Activated CD4-positive, alpha-beta memory T cell treated with anti-CD3 and anti-CD28 coated beads, Interleukin-2, amount 10 ng/mL, durations not matched to agents 7 days and 5 days (primary cell): ENCODE measurements at regions not wholly inside any gene's neighbourhood (a gene's known extent, or its start where the extent isn't known, plus 50 kb on each side); places are given as distances from the start of the nearest gene placed in this dataset.

Experiments
- CTCF ChIA-PET: fragments of 350-600 bp; sonication (Branson Sonifier 250); formaldehyde crosslinking; loops from one replicate; lab custom pipeline; 2021; ENCODE audit warnings: antibody characterized with exemption, inconsistent platforms; lab: Charles Lee
- POLR2A ChIA-PET: fragments of 350-600 bp; sonication (Branson Sonifier 250); formaldehyde crosslinking; loops from one replicate; lab custom pipeline; 2021; ENCODE audit warnings: antibody characterized with exemption; lab: Charles Lee
- DNase-seq: peaks from one replicate; pipeline ENCODE4 v3.0.0-alpha.2; 2020
- H3K27ac Mint-ChIP-seq: one replicate; pipeline ENCODE4 v1.8.0; 2021; ENCODE audit warnings: mild to moderate bottlenecking, mixed read lengths
- H3K27me3 Mint-ChIP-seq: one replicate; pipeline ENCODE4 v1.8.0; 2021; ENCODE audit warnings: mixed read lengths
- H3K36me3 Mint-ChIP-seq: one replicate; pipeline ENCODE4 v1.8.0; 2021; ENCODE audit warnings: low read depth, mixed read lengths
- H3K4me1 Mint-ChIP-seq: one replicate; pipeline ENCODE4 v1.8.0; 2021; ENCODE audit warnings: mixed read lengths
- H3K4me3 Mint-ChIP-seq: one replicate; pipeline ENCODE4 v1.8.0; 2021; ENCODE audit warnings: mild to moderate bottlenecking, mixed read lengths
- H3K9me3 Mint-ChIP-seq: one replicate; pipeline ENCODE4 v1.8.0; 2021; ENCODE audit warnings: mixed read lengths

DNA sequence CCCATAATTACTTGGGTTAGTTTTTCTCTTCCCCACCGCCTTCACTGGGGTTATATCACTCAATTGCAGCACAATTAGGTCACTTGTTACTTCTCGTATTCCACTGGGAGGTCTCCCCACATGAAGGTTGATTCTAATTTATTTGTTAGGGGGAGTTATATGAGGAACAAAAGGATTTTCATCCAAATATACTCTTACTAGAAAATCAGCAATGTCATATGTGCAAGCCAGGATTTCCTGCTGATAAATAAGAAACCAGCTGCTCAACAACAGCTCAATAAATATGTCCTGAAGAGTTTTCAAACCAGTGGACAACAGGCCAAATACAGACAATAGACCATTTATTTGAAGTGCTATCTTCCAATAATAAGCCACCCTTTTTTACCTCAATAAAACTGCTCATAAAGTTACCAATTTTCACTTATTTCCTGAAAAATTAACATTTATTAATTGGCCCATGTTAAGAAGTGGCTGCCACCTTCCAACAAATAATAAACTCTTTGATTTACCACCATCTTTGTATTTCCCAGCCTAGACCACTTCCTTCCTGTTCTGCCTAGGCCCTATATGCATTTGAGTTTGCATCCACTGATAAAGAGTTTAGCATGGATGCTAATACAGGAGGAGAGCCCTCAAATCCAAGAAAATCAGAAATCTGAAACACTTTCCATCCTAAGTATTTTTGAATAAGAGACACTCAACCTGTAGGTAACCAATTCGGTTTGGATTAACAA is 184.4 kb upstream of the SLC39A10 start:
- CTCF ChIA-PET, result no interaction called here
- H3K9me3 Mint-ChIP-seq, result peaks cover 17% of the 10 kb centered on the region
- peaks cover 12% of the 10 kb centered on the region for H3K4me1 Mint-ChIP-seq
- no peaks in the 10 kb centered on the region for H3K27me3 Mint-ChIP-seq
- DNase-seq, result no peak
- H3K27ac Mint-ChIP-seq, result no peak overlapping the region
- H3K36me3 Mint-ChIP-seq, result peaks cover 19% of the 10 kb centered on the region
- POLR2A ChIA-PET, result no interaction called here
- H3K4me3 Mint-ChIP-seq, result no peak overlapping the region

DNA sequence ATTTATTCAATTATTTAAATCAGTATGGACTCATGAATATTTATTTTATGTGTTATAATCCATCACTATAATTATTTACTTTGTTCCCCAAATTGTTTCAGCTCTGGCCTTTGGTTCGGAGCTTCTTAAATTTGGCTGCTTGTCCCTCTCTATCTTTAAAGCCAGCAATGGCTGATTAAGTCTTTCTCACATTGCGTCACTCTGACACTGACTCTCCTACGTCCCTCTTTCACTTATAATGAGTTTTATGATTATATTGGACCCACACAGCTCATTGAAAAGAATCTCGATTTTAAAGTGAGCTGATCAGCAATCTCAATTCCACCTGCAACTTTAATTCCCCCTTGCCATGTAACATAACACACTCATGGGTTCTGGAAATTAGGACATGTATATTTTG is 185.2 kb upstream of the SLC39A10 start:
- no peaks in the 10 kb centered on the region for H3K27me3 Mint-ChIP-seq
- H3K27ac Mint-ChIP-seq, result no peak overlapping the region
- H3K9me3 Mint-ChIP-seq, result peaks cover 12% of the 10 kb centered on the region
- H3K4me1 Mint-ChIP-seq, result peaks cover 6% of the 10 kb centered on the region
- ChIA-PET POLR2A (no interaction called here), CTCF (no interaction called here)
- peaks cover 13% of the 10 kb centered on the region for H3K36me3 Mint-ChIP-seq
- no peak for DNase-seq
- no peak overlapping the region for H3K4me3 Mint-ChIP-seq

DNA sequence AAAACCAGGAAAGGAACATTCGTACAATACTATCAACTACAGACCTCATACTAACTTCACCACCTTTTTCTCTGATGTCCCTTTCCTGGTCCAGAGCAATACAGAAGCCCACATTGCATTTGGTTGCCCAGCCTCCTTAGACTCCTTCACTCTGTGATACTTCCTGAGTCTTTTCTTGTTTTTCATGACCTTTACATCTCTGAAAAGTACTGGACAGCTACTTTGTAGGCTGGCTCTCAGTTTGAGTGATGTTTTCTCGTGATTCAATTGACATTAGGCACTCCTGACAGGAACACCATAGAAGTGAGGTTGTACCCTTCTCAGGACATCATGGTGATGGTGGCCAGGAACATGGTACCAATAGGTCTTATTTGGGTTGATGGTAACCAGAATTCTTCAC is 185.9 kb upstream of the SLC39A10 start:
- CTCF ChIA-PET, result no interaction called here
- Mint-ChIP-seq H3K27ac (no peak overlapping the region), H3K36me3 (peaks cover 16% of the 10 kb centered on the region), H3K9me3 (peaks cover 12% of the 10 kb centered on the region), H3K4me3 (no peak overlapping the region), H3K27me3 (no peaks in the 10 kb centered on the region), H3K4me1 (peaks cover 6% of the 10 kb centered on the region)
- POLR2A ChIA-PET, result no interaction called here
- no peak for DNase-seq

DNA sequence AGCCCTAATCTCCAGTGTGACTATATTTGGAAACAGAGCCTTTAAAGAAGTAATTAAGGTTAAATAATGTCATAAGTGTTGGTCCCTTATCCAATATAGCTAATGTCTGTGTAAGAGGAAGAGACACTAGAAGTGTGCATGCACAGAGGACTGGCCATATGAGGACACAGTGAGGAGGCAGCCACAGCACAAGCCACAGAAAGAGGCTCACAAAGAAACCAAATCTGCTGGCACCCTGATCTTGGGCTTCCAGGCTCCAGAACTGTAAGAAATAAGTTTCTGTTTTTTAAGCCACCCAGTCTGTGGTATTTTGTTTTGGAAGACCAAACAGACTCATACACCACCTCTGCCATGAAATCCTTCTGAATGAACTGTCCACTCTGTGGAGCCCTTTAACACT is 186.4 kb upstream of the SLC39A10 start:
- H3K36me3 Mint-ChIP-seq, result peaks cover 19% of the 10 kb centered on the region
- ChIA-PET CTCF (no interaction called here), POLR2A (no interaction called here)
- H3K9me3 Mint-ChIP-seq, result peaks cover 16% of the 10 kb centered on the region
- peaks cover 6% of the 10 kb centered on the region for H3K4me1 Mint-ChIP-seq
- no peak for DNase-seq
- H3K27ac Mint-ChIP-seq, result no peak overlapping the region
- no peaks in the 10 kb centered on the region for H3K27me3 Mint-ChIP-seq
- no peak overlapping the region for H3K4me3 Mint-ChIP-seq

DNA sequence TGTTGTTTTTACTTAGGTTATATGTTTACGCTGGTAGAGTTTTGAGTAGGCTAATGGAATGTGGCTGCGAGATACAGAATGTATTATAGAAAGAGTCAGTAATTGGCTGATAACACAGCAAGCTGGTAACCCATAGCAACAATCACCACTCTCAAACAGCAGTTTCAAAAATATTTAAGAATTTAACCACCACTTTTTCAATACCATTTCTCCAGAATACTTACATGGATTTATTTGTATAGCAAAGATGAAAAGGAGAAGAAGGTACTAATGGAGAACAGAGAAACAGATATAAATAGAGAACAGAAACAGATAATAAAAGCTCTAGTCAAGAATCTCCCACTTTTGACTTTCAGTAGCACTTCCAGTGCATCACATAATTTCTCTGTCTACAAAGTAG is 188.3 kb upstream of the SLC39A10 start:
- no peak overlapping the region for H3K4me3 Mint-ChIP-seq
- CTCF ChIA-PET, result no interaction called here
- H3K36me3 Mint-ChIP-seq, result peaks cover 16% of the 10 kb centered on the region
- H3K27ac Mint-ChIP-seq, result no peak overlapping the region
- POLR2A ChIA-PET, result no interaction called here
- H3K9me3 Mint-ChIP-seq, result peaks cover 14% of the 10 kb centered on the region
- no peaks in the 10 kb centered on the region for H3K27me3 Mint-ChIP-seq
- peaks cover 3% of the 10 kb centered on the region for H3K4me1 Mint-ChIP-seq
- DNase-seq, result no peak

DNA sequence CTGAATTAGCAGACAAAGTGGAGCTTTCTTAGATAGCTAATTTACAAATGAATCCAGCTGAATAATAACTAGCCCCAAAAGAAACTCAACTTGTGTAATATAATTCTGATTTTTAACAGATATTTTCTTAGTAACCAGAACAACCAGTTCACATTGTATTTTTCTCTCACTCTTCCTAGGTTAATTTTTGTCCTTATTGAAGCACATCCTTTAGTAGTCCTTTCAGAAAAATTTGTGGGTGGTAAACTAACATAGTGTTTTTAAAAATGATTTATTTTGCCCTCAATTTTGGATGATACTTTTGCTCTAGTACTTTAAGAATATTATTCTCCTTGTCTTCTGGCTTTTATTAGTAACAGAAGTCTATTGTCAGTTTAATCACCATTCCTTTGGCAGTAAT is 190.6 kb upstream of the SLC39A10 start:
- H3K4me1 Mint-ChIP-seq, result peaks cover 2% of the 10 kb centered on the region
- no peak for DNase-seq
- no peaks in the 10 kb centered on the region for H3K27me3 Mint-ChIP-seq
- no peak overlapping the region for H3K4me3 Mint-ChIP-seq
- peaks cover 10% of the 10 kb centered on the region for H3K36me3 Mint-ChIP-seq
- CTCF ChIA-PET, result interaction anchor here (0.6 to 1.0 kb wide), 2 partner anchors 48 to 193 kb away, joined by 3 to 4 read pairs; no protein-coding TSS in a partner anchor
- peaks cover 14% of the 10 kb centered on the region for H3K9me3 Mint-ChIP-seq
- H3K27ac Mint-ChIP-seq, result no peak overlapping the region
- POLR2A ChIA-PET, result no interaction called here

DNA sequence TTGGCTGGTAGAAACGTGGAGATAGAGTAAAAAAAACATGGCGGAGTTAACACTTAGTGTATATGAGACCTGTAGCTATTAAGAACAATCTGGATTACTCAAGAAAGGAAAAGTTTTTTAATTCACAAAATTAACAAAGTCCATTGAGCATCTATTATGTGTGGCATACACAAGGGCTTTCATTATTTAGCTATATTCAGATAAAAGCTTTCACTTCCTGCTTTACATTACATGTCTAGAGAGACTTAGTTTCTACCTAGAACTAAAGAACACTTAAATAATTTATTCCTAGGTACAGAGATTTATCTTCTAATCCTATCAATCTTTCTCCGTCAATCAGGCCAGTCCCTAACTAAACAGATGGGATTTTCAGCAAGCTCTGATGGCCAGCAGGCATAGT is 196.0 kb upstream of the SLC39A10 start:
- no peaks in the 10 kb centered on the region for H3K27me3 Mint-ChIP-seq
- peaks cover 8% of the 10 kb centered on the region for H3K4me1 Mint-ChIP-seq
- ChIA-PET CTCF (no interaction called here), POLR2A (interaction anchor here (1.0 kb wide), 1 partner anchor 26 kb away, joined by 3 read pairs; no protein-coding TSS in a partner anchor)
- peaks cover 16% of the 10 kb centered on the region for H3K9me3 Mint-ChIP-seq
- H3K27ac Mint-ChIP-seq, result no peak overlapping the region
- no peak for DNase-seq
- peaks cover 11% of the 10 kb centered on the region for H3K36me3 Mint-ChIP-seq
- no peak overlapping the region for H3K4me3 Mint-ChIP-seq

DNA sequence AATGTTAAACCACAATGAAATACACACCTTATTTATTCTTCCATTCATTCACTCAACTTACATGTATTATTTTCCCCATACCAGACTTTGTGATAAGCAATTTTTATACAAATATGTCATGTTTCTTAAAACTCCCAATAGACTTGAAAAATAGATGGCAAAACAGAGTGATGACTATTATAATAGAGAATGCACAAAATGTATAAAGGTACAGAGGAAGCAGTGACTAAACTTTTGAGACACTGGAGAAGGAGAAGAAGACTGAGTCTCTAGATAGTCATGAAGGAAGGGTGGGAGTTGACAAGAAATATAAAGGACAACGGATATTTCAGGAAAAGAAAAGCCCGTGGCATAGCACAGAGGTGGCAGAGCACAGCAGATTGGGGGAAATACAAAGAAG is 198.1 kb upstream of the SLC39A10 start:
- ChIA-PET CTCF (interaction anchor here (0.7 kb wide), 1 partner anchor 620 kb away, joined by 3 read pairs; no protein-coding TSS in a partner anchor), POLR2A (interaction anchor here (0.7 kb wide), 1 partner anchor 28 kb away, joined by 5 read pairs; no protein-coding TSS in a partner anchor)
- H3K27ac Mint-ChIP-seq, result no peak overlapping the region
- H3K27me3 Mint-ChIP-seq, result no peaks in the 10 kb centered on the region
- peaks cover 11% of the 10 kb centered on the region for H3K9me3 Mint-ChIP-seq
- peaks cover 4% of the 10 kb centered on the region for H3K36me3 Mint-ChIP-seq
- no peak for DNase-seq
- no peak overlapping the region for H3K4me3 Mint-ChIP-seq
- peaks cover 15% of the 10 kb centered on the region for H3K4me1 Mint-ChIP-seq

DNA sequence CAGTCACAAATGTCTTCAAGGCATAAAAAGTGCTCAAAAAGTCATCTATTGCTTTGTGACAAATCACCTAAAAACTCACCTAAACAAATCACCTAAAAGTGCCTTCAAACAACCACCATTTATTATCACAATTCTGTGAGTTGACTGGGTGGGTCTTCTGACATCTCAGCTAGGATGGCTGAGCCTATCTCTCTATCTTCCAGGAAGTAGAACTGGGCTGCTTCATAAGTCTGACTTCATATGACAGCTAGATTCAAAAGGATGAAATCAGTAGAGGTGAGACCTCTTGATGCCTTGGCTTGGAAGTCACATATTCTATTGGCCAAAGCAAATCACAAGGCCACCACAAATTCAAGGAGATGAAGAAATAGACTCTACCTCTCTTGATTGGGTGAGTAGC is 199.2 kb upstream of the SLC39A10 start:
- Mint-ChIP-seq H3K4me3 (no peak overlapping the region), H3K27ac (no peak overlapping the region), H3K27me3 (no peaks in the 10 kb centered on the region), H3K36me3 (peaks cover 4% of the 10 kb centered on the region), H3K4me1 (peaks cover 19% of the 10 kb centered on the region), H3K9me3 (peaks cover 11% of the 10 kb centered on the region)
- ChIA-PET POLR2A (no interaction called here), CTCF (no interaction called here)
- no peak for DNase-seq

DNA sequence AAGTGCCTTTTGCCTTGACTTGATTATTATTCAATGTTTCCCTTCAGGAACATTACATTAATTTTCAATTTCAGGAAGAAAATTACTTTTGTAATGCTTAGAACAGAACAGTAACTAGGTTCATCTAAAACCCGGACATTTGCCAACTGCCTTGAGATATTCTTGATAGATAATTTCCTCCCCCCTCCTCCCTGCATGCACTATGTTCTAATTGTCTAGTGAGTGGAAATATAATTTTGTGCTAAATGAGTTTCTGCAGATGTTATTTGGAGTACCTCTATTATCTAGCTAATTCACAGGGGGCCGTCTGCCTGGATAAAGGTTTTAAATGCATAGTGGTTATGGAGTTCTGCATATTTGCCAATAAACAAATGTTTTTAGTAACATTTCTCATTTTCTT is 200.3 kb upstream of the SLC39A10 start:
- Mint-ChIP-seq H3K27me3 (no peaks in the 10 kb centered on the region), H3K36me3 (peaks cover 4% of the 10 kb centered on the region), H3K4me3 (no peak overlapping the region), H3K27ac (no peak overlapping the region), H3K4me1 (peaks cover 17% of the 10 kb centered on the region), H3K9me3 (peaks cover 9% of the 10 kb centered on the region)
- ChIA-PET POLR2A (interaction anchor here (1.0 kb wide), 1 partner anchor 30 kb away, joined by 3 read pairs; no protein-coding TSS in a partner anchor), CTCF (no interaction called here)
- no peak for DNase-seq

DNA sequence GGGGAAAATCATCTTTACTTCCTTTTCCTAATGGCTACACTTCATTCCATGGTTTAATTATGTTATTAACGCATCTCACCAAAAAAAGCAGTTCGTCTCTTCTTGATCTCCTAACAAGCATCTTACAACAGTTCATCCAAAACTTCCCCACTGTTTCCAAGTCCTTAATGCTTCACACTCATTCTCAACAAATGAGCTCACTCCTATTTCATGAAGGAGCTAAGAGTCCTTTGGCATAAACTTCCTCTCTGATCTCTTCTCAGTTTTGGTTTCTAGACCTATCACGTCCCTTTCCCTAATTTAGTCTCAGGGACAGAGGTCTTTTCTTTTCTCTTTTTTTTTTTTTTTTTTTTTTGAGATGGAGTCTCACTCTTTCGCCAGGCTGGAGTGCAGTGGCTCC is 205.9 kb upstream of the SLC39A10 start:
- H3K27me3 Mint-ChIP-seq, result no peaks in the 10 kb centered on the region
- ChIA-PET POLR2A (no interaction called here), CTCF (no interaction called here)

DNA sequence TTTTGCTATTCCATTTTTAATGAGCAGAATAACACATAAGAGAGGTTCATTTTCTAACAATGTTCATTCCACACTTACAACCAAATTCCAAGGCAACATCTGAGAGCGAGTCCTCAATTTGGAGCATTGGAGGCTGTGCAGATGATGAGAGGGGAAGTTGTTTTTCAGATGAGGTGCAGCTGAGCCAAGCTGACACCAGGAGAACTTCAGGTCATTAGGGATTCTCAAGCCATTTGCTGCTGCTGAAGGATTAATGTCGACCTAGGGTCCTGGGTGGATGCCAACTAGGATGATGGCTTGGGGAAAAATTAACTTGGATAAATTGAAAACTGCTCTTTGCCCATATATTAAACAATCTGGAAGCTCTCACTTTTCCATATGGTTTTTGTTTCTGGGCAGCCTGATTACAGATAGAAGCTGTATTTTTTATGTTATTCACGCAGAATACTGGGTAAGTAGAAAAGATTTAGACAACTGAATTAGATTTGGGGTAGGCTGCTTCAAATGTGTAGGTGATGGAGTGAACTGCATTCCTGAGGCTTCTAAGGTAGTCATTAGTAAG is 206.4 kb upstream of the SLC39A10 start:
- Mint-ChIP-seq H3K4me3 (no peak overlapping the region), H3K27me3 (no peaks in the 10 kb centered on the region), H3K9me3 (no peaks in the 10 kb centered on the region), H3K36me3 (no peaks in the 10 kb centered on the region), H3K27ac (no peak overlapping the region), H3K4me1 (peaks cover 13% of the 10 kb centered on the region)
- DNase-seq, result no peak
- CTCF ChIA-PET, result no interaction called here
- POLR2A ChIA-PET, result interaction anchor here (0.8 to 1.3 kb wide), 3 partner anchors 9 to 114 kb away, joined by 3 read pairs; no protein-coding TSS in a partner anchor

More for the DNA sequence above, 205.9 kb upstream of the SLC39A10 start:
- peaks cover 13% of the 10 kb centered on the region for H3K4me1 Mint-ChIP-seq
- H3K27ac Mint-ChIP-seq, result no peak overlapping the region
- H3K4me3 Mint-ChIP-seq, result no peak overlapping the region
- DNase-seq, result no peak
- no peaks in the 10 kb centered on the region for H3K9me3 Mint-ChIP-seq
- H3K36me3 Mint-ChIP-seq, result no peaks in the 10 kb centered on the region

DNA sequence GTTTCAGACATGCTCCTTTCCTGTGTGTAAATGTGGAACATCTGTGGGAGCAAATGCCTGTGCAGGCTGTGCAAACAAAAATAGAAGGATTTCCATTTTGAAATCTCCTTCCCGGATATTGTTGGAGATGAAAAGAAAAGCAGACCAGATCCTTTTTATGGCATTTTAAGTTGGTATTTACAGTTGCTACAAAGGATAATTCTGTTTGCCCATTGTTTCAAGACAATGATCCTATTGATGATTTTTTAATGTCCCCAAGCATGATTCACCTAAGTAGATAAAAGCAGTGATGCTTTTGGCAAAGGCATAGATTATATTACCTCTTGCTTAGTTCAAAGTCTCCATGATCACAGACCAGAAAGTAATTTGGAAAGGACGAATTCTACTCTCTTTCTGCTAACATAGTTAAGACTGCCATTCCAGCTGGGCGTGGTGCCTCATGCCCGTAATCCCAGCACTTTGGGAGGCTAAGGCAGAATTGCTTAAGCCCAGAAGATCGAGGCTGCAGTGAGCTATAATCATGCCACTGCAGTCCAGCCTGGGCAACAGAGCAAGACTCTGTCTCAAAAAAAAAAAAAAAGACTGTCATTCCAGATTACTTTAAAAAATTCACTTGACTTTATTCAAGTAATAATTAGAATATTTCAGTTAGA is 209.6 kb upstream of the SLC39A10 start:
- ChIA-PET POLR2A (no interaction called here), CTCF (no interaction called here)
- Mint-ChIP-seq H3K27ac (no peak overlapping the region), H3K36me3 (peaks cover 5% of the 10 kb centered on the region), H3K9me3 (peaks cover 5% of the 10 kb centered on the region), H3K4me3 (no peak overlapping the region), H3K27me3 (no peaks in the 10 kb centered on the region), H3K4me1 (peaks cover 2% of the 10 kb centered on the region)
- no peak for DNase-seq
